Hematopoietic multipotent progenitor cell treated with erythropoietin and hydrocortisone succinate and interleukin-3 and kit ligand, for 15 days (in vitro differentiated cells): ENCODE measurements at regions not wholly inside any gene's neighbourhood (a gene's known extent, or its start where the extent isn't known, plus 50 kb on each side); places are given as distances from the start of the nearest gene placed in this dataset.

ENCODE experiments used
- DNase-seq: peaks from one replicate; pipeline ENCODE4 v3.0.0-alpha.2; 2015; ENCODE audit warnings: low spot score

DNA sequence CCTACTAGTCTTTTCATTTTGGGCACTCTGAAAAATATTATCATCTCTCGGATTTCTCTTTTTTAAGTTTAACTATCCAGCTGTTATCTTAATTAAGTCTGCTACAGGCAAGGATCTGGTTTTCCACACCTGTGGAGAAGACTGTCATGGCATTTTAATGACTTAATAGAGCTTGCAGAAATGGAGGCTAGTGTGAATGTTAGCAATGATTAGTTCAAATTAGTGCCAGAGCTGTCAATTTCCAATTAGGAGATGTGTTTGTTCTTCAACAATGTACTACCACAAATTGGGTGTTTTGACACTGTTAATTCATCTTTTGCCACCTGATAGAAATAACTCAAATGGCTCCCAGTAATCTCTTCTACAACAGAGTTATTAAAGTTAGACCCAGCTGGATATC is 2023.0 kb upstream of the CDH9 start:
- no peak for DNase-seq

DNA sequence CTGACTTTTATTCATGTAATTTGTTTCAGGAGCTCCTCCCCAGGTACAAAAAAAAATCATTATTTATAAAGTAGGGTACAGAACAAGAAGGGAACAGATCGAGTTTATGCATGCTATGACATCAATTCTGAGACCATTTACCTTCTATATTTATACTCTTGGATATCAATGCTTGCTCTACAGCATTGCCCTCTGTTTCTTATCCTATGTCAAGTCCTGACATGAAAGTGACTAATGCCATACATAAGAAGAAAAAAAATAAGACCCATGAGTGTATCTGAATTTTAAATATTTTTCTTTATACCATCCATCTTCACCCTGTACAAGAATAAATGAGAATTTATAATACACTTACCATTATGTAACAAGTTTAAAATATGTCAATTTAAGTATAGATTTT is 2016.3 kb upstream of the CDH9 start:
- DNase-seq, result no peak

GRCh38 chr5:29054282-29054681 is 2015.9 kb upstream of the CDH9 start:
- DNase-seq, result no peak

DNA sequence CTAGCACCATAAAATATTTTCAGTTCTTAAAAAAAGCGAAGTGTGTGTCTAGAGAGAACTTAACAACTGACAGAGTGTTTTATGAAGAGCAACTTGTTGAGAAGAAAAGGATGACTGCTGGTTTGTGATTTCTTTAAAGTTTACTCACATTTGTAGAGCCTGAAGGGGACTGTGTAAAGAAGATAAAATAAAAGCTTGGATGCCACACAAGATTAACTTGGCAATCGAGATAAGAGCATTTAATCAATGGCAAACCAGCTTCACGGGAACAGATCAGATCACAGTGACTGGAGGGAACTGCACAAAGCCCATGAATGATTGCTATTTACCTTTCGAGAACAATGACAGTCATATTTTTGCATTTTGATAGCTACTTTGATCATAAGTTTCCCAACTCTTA is 2013.1 kb upstream of the CDH9 start:
- no peak for DNase-seq

GRCh38 chr5:29042152-29042551 is 2003.8 kb upstream of the CDH9 start:
- no peak for DNase-seq

DNA sequence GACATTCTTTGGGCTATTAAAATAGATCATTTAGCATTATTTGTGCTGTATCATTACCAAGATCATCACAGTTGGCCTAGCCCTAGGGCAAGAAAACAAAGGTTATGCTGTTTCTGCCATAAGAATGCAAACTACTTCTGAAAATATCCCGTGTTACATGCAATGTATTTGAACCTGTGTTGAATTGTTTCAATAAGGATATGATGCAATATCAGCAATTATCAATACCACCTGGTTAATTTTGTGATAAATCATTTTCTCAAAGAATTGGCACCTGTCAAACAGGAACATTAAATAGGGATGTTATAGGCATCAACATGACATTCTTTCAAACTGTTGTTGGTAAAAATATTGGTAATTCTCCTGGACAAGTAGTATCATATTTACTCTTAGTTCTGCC is 2002.0 kb upstream of the CDH9 start:
- no peak for DNase-seq

DNA sequence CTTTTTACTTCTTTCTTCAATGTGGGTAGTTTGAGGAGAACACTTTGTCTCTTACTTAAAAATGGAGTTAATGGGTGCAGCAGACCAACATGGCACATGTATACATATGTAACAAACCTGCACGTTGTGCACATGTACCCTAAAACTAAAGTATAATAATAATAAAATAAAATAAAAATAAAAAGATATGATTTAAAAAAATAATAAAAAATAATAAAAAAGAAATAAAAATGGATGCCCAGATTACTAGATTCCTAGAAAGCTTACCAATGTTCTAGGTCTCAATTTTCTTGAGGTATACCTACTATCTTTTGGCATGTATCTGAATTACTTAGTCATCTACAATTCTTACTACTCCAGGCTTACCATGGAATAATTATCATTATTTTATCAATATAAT is 2001.6 kb upstream of the CDH9 start:
- DNase-seq, result no peak

GRCh38 chr5:29037716-29038115 is 1999.3 kb upstream of the CDH9 start:
- no peak for DNase-seq

- no peak for DNase-seq
These were observed 1985.7 kb upstream of the CDH9 start for GRCh38 chr5:29024052-29024451.

GRCh38 chr5:29023541-29023940 is 1985.2 kb upstream of the CDH9 start:
- DNase-seq, result no peak

GRCh38 chr5:29017501-29017900 is 1979.1 kb upstream of the CDH9 start:
- DNase-seq, result no peak

DNA sequence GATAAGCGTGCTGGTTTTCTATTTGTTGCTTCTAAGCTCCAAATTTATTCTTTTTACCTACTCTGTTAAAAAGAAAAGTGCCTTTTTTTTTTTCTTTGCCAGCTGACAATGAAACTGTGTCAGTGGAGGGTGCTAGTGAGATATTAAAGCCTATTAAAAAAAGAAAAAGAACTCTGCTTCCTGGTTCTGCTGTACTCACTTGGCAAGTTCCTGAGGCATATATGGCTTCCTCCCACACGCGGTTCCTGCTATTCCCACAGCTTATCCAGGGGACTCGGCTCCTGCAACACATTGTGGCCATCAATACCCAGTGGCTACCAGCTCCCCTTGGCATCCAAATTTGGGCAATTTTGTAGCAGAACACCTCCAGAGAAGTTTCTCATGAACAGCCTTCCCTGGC is 1977.7 kb upstream of the CDH9 start:
- DNase-seq, result no peak

- DNase-seq, result no peak
These were observed 1977.1 kb upstream of the CDH9 start for GRCh38 chr5:29015523-29015922.

- DNase-seq, result no peak
These were observed 1967.0 kb upstream of the CDH9 start for GRCh38 chr5:29005386-29005785.

- no peak for DNase-seq
These were observed 1964.1 kb upstream of the CDH9 start for GRCh38 chr5:29002481-29002880.

GRCh38 chr5:29001666-29002065 is 1963.3 kb upstream of the CDH9 start:
- DNase-seq, result no peak

DNA sequence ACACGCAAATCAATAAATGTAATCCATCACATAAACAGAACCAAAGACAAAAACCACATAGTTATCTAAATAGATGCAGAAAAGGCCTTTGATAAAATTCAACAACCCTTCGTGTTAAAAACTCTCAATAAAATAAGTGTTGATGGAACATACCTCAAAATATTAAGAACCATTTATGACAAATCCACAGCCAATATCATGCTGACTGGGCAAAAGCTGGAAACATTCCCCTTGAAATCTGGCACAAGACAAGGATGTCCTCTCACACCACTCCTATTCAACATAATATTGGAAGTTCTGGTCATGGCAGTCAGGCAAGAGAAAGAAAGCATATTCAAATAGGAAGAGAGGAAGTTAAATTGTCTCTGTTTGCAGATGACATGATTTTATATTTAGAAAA is 1946.3 kb upstream of the CDH9 start:
- DNase-seq, result no peak

GRCh38 chr5:28975508-28975907 is 1937.1 kb upstream of the CDH9 start:
- DNase-seq, result no peak

GRCh38 chr5:28967848-28968247 is 1929.5 kb upstream of the CDH9 start:
- no peak for DNase-seq

DNA sequence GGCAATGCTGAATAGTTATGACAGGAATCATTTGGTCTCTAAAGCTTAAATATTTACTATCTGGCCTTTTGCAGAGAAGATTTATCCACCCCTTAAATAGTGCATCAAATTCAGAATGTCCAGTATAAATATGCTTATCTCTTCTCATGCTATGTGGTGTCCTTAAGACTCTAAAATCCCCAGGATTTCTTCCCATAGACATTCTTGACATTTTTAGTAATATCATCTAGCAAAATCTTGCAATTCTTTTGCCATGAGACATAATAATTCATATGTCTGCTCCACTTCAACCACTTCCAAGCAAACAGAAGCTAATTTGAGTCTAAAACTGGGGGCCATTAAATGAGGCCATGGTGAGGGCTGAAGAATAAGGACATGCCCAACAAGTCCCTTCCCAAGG is 1923.4 kb upstream of the CDH9 start:
- no peak for DNase-seq

GRCh38 chr5:28958581-28958980 is 1920.2 kb upstream of the CDH9 start:
- DNase-seq, result no peak

DNA sequence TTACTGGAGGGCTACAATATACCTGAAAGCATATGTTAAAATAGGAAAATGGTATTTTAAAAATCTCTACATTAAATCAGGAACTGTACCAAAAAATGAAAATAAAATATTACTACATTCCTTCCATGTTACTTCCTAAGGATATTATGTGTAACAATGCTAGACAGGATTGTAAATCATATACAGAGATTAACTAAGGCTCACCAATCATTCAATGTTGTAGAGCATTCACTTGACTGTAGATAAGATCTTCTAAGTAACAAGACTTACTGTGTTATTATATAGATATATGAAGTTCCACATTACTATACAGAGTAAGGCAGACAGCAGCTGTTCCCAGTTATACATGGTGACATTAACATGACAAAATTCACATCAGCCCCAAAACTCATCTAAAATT is 1919.1 kb upstream of the CDH9 start:
- no peak for DNase-seq

DNA sequence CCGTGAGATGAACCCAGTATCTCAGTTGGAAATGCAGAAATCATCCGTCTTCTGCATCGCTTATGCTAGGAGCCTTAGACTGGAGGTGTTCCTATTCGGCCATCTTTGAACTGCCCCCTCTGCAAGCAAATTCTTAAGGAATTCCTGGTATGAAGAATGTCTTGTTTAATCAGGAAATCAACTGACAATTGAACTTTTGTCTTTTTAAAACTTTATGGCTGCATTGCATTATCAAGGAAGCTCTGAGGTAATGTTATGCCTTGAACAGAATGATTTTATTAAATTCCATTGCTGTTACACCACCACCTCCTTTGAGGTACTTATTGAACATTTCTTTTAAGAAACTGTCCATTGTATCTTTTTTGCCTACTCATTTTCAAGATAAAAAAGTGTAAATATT is 1915.7 kb upstream of the CDH9 start:
- DNase-seq, result no peak

DNA sequence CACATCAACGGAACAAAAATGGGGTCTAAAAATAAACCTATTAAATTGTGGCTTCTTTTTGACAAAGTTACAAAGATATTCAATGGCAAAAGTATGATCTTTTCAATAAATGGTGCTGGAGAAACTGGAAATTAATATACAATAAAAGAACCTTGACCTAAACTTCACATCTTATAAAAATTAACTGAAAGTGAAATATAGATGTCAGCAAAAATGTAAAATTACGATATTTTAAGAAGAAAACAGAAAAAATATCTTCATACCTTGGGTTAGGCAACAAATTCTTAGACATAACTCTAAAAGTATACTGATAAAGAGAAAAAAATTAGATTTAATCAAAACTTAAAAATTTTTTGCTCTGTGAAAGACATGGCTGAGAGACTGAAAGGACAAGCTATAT is 1909.5 kb upstream of the CDH9 start:
- DNase-seq, result no peak

GRCh38 chr5:28945859-28946258 is 1907.5 kb upstream of the CDH9 start:
- no peak for DNase-seq
